AG08395 (cell line): ENCODE measurements at regions not wholly inside any gene's neighbourhood (a gene's known extent, or its start where the extent isn't known, plus 50 kb on each side); places are given as distances from the start of the nearest gene placed in this dataset.

Source experiments
- DNase-seq: peaks from one replicate; pipeline ENCODE4 v3.0.0; 2012; ENCODE audit warnings: mixed read lengths, low spot score

DNA sequence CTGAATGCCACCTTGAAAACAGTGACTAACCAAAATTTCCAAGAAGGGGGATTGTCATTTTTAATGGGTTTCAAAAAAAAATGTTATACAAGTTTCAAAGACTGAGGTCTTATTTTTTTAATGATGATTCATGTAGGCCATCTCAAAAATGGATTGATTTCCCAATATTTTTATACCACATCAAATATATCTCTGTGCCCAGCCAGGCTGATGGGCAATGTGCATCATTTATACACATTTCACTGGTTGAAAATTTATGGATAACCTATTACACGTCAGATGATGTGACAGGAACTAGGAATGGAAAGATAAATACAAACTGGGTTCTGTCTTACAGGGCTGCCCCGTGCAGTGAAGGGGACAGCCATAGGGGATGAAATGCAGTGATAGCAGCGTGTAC lies 112.7 kb upstream of the TMPO start:
- DNase-seq: no peak

DNA sequence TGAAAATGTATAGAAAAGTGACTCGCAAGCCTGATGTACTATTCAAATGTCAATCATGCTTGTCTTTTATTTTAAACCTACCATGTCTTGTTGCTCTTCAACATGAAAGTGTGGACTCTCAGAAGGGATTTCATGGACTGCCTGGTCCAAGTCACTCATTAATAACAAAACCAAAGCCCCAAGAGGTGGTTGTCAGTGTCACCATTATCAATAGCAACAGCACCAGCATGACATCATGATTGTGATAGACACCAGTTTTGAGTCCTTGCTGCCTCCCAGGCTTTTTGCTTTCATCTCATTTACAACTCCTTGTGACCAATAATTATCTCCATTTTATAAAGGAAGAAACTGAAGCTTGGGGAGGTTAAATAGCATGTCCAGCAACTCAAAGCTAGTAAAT lies 112.0 kb upstream of the TMPO start:
- DNase-seq: no peak

DNA sequence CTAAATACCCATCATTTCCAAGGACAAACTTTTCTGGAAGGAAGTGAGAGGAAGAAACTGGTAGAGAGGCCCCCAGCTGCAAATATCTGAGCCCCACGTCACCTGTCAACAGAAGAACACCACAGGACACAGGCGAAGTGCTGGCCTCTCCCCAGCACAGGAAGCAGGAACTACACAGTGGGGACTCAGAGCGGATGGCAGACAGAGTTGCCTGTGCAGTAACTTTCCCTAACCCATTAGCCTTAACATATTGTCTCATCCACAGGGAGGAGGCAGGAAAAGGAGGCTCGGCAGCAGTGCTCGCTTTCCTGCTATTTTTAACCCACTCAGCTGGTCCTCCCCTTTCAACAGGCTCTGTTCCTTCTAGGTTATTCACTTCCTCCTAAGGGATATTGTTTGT lies 111.5 kb upstream of the TMPO start:
- no peak for DNase-seq

DNA sequence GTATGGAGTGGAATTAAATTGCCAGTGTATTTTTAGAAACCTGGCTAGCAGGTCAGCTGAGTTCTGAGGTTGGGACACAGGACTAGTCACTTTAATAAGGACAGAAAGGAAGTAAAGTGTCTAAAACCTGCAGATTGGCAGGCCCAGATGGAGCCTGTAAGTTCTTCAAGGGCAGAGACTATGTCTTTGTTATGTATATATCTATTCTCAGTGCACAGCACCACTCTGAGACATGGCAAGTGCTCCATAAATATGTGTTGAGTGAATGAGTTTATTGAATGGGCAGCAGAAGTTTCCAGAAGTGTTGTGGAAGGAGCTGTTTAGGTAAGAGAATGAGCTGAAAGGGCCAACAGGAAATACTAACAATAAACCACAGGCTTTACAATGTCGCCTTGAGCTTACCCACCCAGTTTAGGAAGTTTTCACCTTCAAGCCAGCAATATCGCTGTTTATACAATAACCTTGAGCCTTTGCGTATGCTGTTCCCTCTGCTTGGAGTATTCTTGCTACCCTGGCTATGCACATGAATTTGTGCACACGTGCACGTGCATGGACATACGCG lies 109.5 kb upstream of the TMPO start:
- DNase-seq: no peak

DNA sequence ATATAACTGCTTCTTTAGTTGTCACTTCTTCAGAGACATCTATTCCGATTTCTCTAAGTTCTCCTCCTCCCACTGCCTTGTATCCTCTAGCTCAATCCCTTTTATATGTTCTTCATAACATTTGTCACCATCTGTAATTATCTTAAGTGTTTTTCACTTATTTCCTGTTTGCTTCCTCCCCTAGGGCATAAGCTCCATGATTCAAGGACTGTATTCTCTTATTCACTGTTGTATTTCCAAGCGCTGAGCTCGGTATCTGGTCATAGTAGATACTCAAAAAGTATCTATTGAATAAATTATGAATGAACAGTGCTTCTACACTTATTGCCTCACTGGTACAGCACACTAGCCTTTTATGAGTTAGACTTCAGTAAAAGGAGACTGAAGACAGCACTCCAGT lies 109.0 kb upstream of the TMPO start:
- no peak for DNase-seq

DNA sequence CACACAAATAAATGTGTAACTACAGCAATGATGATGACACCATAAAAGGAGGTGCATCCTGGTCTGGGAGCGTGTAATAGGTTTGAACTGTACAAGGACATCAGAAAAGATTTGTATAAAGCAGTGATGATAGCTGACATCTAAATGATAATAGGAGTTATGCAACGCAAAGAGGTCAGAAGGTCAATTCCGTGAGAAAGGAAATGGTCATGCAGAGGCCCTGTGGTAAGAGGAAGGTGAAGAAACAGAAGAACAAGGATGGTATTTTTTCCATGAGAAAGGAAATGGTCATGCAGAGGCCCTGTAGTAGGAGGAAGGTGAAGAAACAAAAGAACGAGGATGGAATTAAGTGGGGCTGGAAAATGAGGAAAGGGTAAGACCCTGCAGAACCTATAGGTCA lies 106.7 kb upstream of the TMPO start:
- DNase-seq: no peak

DNA sequence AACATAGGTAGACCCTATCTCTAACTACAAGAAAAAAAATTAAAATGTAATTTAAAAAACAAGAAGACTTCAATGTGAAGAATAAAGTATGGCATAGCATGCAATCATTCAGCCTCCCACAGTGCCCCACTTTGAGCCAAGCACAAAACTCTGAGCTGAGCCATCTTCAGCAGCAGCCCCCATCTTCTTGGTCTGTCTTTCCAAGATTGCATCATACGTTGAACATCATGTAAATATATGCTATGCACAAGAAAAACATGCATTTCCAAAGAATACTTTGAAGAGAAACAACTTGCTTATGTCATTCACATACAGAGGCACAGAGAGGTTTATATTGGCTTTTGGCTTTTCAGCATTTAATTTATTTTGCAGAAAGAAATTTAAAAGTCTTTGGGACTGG lies 105.8 kb upstream of the TMPO start:
- DNase-seq: no peak

DNA sequence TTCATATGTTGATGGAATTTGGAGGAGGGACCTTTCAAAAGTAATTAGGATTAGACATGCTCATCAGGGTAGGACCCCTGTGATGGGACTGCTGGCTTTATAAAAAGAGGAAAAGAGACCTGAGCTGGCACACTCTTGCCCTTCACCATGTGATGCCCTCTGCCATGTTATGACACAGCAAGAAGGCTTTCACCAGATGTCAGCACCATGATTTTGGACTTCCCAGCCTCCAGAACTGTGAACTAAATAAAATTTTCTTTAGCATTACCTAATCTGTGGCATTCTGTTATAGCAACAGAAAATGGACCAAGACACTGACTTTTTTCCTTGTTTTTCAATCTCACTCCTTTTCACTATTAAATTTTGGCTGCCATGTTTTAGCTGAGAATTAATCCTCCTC lies 105.0 kb upstream of the TMPO start:
- DNase-seq: no peak

DNA sequence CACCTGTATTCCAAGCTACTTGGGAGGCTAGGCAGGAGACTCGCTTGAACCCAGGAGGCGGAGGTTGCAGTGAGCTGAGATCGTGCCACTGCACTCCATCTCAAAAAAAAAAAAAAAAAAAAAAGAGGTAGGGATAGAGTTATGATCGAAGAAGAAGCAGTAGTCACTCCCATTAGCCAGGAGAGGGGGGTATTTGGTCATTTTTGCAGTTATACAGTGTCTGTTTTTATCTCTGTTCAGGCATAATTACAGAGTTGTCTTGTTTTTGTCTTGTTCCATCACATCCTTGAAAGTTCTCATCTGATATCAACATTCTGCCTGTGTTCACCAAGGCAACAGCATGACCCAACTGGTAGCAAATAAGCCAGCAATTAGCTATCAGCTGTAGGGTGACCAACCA lies 98.5 kb upstream of the TMPO start:
- DNase-seq: peak; percentile 31

DNA sequence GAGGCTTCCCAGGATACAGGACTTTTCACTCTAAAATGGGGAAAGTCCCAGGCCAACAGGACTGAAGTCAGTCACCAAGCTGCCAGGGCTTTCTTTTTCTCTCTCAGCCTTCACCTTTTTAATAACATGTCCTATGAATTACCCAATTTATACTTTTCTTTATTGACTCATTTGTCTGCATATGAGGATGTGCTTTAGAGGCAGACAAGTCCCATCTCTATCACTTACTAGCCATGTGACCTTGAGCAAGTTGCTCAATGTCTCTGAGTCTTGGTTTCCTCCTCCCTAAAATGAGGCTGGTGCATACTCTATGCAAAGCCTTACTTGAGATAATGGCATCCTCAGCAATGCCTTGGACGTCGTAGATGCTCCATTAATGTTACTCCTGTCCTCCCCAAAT lies 98.1 kb upstream of the TMPO start:
- DNase-seq: no peak

DNA sequence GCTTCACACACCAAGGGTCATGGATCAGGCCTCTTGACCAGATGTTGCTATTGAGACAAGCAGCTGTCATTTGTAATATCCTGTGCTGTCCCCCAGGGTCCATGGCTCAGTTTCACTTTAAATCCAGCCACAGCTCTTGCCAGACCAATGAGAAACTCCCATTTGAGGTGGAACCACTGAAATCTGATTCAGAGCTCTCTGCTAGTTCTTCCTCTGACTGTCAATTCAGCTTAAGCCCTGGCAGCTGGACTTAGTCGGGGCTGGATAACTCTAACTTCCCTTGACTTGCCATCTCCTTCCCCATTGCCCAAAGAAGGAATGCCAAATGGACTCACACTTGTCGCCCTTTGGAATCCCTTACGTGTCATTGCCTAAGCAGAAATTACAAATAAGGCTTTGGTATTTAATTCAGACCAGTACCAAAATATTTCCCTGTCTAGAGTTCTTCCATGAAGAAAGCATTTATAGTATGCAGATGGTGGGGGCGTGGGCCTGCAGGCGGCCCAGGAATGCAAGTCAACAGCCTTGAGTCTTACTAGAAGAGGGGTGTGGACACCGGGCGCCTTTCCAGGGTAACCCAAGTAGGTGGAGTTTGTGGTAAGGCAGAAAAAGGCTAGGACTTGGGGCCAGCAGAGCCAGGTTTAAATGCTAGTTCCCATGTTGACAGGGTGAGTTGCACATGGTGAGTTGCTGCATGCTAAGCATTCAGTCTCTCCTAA lies 96.9 kb upstream of the TMPO start:
- peak; percentile 96 for DNase-seq

DNA sequence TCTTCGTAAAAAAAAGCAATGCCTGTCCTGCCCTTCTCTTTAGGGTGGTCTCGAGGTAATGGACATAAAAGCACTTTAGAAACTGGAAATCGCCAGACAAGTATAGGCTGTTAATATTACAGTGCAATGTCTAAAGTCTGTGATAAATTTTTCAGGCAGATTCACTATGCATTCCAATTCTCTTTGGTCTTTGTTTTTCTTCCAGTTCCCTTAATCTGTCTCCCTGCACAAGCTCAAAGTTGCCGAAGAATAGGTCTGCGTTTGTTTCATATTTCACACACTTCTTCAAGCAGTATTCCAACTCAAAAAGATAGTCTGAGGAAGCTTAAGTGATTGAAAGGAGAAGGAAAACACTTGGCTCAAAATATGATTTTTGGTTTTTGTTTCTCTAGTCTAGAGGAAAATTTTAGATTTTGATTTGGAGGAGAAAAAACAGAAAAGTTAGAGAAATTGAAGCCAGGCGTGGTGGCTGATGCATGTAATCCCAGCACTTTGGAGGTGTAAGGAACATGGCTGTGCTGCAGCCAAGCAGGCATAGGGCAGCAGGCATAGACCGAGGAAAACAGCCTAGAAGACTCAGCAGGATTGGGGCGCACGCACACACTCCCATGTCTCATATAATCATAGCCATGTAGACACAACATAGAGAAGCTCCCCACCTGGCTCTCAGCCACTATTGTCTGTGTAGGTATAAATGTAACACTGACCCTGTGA lies 96.2 kb upstream of the TMPO start:
- DNase-seq: no peak

DNA sequence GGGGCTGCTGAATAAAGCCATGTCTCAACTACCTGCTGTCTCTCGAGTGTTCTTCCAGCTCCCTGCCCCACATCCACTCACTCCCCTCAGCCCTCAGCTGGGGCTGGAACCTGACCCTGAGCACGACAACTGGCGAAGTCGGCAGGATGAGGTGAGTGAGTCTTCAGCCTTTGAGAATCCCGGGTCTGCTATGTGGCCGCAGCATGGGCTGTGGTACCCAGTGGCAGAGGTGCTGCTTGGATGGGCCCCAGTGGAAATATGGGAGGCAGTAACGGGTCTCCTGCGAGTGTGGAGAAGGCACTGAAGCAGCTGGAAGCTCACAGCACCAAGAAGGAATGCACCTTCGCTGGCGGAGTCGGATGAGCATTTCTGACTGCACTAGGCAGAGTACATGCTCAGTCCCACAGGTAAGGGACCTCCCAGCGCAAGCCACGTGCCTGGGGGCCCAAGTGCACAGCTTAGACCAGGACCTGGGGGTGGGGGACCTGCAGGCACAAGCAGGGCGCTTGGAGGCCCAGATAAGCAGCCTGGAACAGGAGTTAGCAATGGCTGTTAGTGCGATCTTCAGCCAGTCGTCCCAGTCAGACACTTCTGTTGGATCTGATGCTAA lies 95.5 kb upstream of the TMPO start:
- DNase-seq: no peak

DNA sequence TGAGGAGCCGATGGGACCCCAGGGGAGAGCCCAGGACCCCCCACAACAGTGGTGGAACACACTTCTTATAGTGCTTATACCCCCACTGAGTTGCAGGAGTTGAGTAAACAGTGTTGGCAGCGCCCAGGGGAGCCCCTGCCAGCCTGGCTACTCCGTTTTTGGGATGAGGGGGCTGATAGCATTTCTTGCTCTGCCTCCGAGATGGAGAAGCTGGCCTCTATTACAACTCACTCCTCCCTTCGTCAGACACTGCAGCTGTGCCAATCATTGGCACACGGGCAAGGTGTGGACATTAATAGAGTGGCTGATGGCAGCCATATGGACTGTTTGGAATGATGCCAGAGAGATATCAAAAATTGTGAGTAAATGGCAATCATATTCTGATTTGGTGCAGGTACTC lies 94.9 kb upstream of the TMPO start:
- no peak for DNase-seq

DNA sequence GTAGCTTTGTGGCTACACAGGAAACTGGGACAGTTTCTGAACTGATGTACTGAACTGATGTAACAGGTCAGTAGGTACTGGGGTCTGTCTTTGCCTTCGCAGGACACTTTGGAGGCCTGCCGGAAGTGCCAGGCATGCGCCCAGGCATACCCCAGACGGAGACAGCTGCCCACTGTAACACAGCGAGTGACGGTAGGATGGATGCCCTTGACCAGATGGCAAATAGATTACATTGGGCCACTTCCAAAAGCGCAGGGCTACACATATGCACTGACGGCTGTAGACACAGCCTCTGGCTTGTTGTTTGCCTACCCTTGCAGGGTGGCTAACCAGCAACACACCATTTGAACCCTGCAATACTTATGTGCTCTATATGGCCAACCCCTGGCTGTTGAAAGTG lies 94.1 kb upstream of the TMPO start:
- DNase-seq: no peak

DNA sequence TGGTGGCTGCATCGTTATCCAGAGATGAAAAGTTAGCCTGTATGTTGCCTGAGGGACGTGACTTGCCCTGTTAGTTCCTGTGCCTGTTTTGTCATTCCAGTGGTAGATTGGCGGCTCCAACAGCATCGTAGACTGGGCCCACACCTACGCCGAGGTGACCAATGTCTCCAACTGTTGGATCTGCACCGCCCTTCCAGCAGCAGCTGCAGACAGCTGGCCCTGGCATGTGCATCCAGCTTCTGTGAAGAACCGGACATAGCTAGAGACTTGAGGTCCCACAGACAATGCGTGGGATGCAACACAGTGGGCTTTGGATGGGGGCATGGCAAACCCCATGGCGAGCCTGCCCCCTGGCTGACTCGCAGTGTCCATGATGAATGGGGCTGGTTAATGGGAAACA lies 93.0 kb upstream of the TMPO start:
- DNase-seq: no peak

DNA sequence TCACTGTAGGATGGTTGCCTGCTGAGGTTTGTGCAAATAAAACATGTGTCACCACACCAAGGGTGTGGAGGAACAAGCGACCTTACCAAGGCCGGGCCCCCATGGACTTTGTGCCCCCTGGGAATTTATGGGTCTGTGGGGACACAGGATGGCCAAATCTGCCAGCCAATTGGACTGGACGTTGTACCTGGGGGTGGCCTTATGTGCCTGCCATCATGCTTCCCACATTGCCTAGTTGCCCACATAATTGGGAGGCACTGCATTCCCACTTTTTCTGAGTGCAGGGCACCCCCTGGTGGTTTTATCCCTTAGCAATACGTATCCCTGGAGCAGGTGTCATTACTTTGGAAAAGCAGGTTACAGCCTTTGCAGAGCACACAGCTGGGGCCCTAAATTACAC lies 92.6 kb upstream of the TMPO start:
- DNase-seq: no peak

DNA sequence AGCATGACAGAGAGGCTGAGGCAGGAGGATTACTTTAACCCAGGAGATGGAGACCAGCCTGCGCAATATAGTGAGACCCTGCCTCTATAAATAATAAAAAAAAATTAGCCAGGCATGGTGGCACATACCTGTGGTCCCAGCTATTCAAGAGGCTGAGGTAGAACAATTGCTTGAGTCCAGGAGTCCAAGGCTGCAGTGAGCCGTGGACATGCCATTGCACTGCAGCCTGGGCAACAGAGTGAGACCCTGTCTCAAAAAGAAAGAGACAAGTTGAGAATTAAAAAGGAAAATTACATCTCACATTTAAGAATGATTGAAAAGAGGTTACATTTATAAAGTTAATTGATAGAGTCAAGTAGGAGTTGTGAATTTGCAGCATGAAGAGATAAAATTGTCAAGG lies 91.4 kb upstream of the TMPO start:
- no peak for DNase-seq

DNA sequence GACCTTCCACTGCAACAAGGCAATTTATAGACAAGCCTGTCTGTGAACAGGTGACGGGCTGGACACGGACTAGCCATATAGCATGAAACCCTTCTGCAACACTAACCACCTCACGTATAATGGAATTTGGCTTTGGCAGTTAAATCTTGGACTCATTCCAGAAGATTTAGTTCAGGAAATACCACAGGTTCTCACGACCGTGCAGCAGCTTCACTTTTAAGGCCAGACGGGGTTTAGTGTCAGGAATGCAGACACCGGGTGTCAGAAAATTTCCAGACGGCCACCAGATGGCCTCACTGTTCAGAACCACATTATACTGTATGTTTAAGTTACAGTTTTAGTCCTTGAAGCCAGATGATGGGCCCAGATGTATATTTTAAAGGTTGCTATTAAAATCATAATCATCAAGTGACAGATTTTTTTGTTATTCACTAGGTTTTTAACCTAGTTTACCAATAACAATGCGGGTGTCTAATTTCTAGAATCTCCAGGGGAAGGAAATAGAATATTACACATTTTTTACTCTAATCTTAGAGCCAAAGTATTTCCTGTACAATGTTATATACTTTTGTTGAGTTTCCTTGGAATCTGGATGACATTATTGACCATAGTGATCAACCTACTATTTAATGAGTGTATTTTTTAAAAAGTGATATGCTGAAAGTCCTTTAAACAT lies 90.5 kb upstream of the TMPO start:
- peak; percentile 76 for DNase-seq

DNA sequence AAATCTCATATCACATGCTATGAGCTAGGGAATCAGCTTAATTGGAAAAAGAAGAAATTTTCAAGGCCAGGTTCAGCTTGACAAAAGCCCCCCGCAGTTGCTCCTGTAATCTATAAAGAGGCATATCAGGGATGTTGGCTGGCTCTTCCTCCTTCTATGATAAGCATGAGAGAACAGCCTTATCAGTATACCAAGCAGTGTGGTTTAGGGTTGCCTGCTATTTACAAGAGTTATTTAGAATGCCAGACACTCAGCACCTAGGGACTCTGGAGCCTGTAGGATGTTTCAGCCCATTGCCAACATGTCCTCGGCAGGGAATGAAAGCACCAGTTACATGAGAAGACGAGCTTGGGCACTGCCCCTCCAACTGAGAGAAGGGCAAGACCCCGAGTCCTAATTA lies 89.5 kb upstream of the TMPO start:
- no peak for DNase-seq

DNA sequence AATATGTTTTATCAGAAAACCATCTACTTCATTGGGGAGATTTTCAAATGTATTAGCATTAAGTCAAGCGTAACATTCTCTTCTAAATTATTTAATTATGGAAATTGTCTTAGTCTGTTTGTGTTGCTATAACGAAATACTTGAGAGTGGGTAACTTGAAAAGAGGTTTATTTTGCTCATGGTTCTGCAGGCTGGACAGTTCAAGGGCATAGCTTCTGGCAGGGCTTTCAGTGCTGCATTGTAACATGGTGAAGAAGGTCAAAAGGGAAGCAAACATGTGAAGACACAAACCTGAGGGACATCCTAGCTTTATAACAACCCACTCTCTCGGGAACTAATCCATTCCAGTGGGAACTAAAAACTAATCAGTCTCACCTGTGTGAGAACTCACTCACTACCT lies 84.3 kb upstream of the TMPO start:
- DNase-seq: no peak

DNA sequence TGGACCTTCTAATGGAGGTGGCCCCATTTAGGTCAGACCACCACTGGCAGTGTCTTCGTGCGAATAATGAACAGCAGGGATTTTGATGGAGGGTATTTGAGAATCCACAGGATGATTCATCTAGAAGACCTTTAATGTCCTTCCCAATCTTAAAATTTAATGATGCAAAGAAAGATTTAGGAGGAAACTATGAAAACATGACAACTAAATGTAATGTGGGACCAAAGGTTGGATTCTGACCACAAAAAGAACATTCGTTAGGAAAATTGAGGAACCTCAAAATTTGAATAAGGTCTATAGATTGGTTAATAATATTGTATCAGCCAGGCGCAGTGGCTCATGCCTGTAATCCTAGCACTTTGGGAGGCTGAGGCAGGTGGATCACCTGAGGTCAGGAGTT lies 78.2 kb upstream of the TMPO start:
- DNase-seq: no peak
